Activated CD4-positive, alpha-beta memory T cell treated with anti-CD3 and anti-CD28 coated beads, Interleukin-2, amount 10 ng/mL, durations not matched to agents 7 days and 5 days (primary cell): ENCODE measurements at regions not wholly inside any gene's neighbourhood (a gene's known extent, or its start where the extent isn't known, plus 50 kb on each side); places are given as distances from the start of the nearest gene placed in this dataset.

Experiments used
- CTCF ChIA-PET: fragments of 350-600 bp; sonication (Branson Sonifier 250); formaldehyde crosslinking; loops from one replicate; lab custom pipeline; 2021; ENCODE audit warnings: antibody characterized with exemption, inconsistent platforms; lab: Charles Lee
- POLR2A ChIA-PET: fragments of 350-600 bp; sonication (Branson Sonifier 250); formaldehyde crosslinking; loops from one replicate; lab custom pipeline; 2021; ENCODE audit warnings: antibody characterized with exemption; lab: Charles Lee
- DNase-seq: peaks from one replicate; pipeline ENCODE4 v3.0.0-alpha.2; 2020
- H3K27ac Mint-ChIP-seq: one replicate; pipeline ENCODE4 v1.8.0; 2021; ENCODE audit warnings: mild to moderate bottlenecking, mixed read lengths
- H3K27me3 Mint-ChIP-seq: one replicate; pipeline ENCODE4 v1.8.0; 2021; ENCODE audit warnings: mixed read lengths
- H3K36me3 Mint-ChIP-seq: one replicate; pipeline ENCODE4 v1.8.0; 2021; ENCODE audit warnings: low read depth, mixed read lengths
- H3K4me1 Mint-ChIP-seq: one replicate; pipeline ENCODE4 v1.8.0; 2021; ENCODE audit warnings: mixed read lengths
- H3K4me3 Mint-ChIP-seq: one replicate; pipeline ENCODE4 v1.8.0; 2021; ENCODE audit warnings: mild to moderate bottlenecking, mixed read lengths
- H3K9me3 Mint-ChIP-seq: one replicate; pipeline ENCODE4 v1.8.0; 2021; ENCODE audit warnings: mixed read lengths

GRCh38 chr2:57965219-57965618 lies 81.4 kb upstream of the VRK2 start:
- H3K4me1 Mint-ChIP-seq: no peaks in the 10 kb centered on the region
- ChIA-PET POLR2A (no interaction called here), CTCF (interaction anchor here (0.6 kb wide), 1 partner anchor 41 kb away, joined by 6 read pairs; no protein-coding TSS in a partner anchor)
- H3K36me3 Mint-ChIP-seq: no peaks in the 10 kb centered on the region
- no peaks in the 10 kb centered on the region for H3K9me3 Mint-ChIP-seq
- H3K27ac Mint-ChIP-seq: no peak overlapping the region
- no peak overlapping the region for H3K4me3 Mint-ChIP-seq
- no peaks in the 10 kb centered on the region for H3K27me3 Mint-ChIP-seq
- no peak for DNase-seq

- Mint-ChIP-seq H3K27me3 (no peaks in the 10 kb centered on the region), H3K27ac (no peak overlapping the region), H3K36me3 (no peaks in the 10 kb centered on the region), H3K4me1 (no peaks in the 10 kb centered on the region), H3K4me3 (no peak overlapping the region), H3K9me3 (no peaks in the 10 kb centered on the region)
- no peak for DNase-seq
- ChIA-PET POLR2A (no interaction called here), CTCF (no interaction called here)
These were observed 80.6 kb upstream of the VRK2 start for GRCh38 chr2:57965961-57966360.

GRCh38 chr2:57973621-57974186 lies 72.9 kb upstream of the VRK2 start:
- no peaks in the 10 kb centered on the region for H3K9me3 Mint-ChIP-seq
- ChIA-PET POLR2A (no interaction called here), CTCF (no interaction called here)
- no peaks in the 10 kb centered on the region for H3K27me3 Mint-ChIP-seq
- no peak overlapping the region for H3K4me3 Mint-ChIP-seq
- H3K36me3 Mint-ChIP-seq: no peaks in the 10 kb centered on the region
- H3K27ac Mint-ChIP-seq: no peak overlapping the region
- H3K4me1 Mint-ChIP-seq: no peaks in the 10 kb centered on the region
- DNase-seq: no peak

GRCh38 chr2:57979158-57979557 lies 67.4 kb upstream of the VRK2 start:
- Mint-ChIP-seq H3K4me1 (no peaks in the 10 kb centered on the region), H3K4me3 (no peak overlapping the region), H3K36me3 (no peaks in the 10 kb centered on the region), H3K27me3 (no peaks in the 10 kb centered on the region), H3K9me3 (peaks cover 2% of the 10 kb centered on the region), H3K27ac (no peak overlapping the region)
- ChIA-PET POLR2A (no interaction called here), CTCF (no interaction called here)
- no peak for DNase-seq

- Mint-ChIP-seq H3K27me3 (no peaks in the 10 kb centered on the region), H3K27ac (no peak overlapping the region), H3K9me3 (peaks cover 2% of the 10 kb centered on the region), H3K36me3 (no peaks in the 10 kb centered on the region), H3K4me3 (no peak overlapping the region), H3K4me1 (no peaks in the 10 kb centered on the region)
- DNase-seq: no peak
- POLR2A ChIA-PET: no interaction called here
- CTCF ChIA-PET: no interaction called here
These were observed 65.4 kb upstream of the VRK2 start for GRCh38 chr2:57981083-57981768.

- Mint-ChIP-seq H3K4me3 (no peak overlapping the region), H3K9me3 (peaks cover 2% of the 10 kb centered on the region), H3K27ac (no peak overlapping the region), H3K27me3 (no peaks in the 10 kb centered on the region), H3K4me1 (no peaks in the 10 kb centered on the region), H3K36me3 (no peaks in the 10 kb centered on the region)
- no peak for DNase-seq
- ChIA-PET CTCF (interaction anchor here (0.9 kb wide), 1 partner anchor 58 kb away, joined by 3 read pairs; no protein-coding TSS in a partner anchor), POLR2A (no interaction called here)
These were observed 58.6 kb upstream of the VRK2 start for GRCh38 chr2:57987835-57988573.

GRCh38 chr2:57990118-57990725 lies 56.4 kb upstream of the VRK2 start:
- DNase-seq: no peak
- H3K36me3 Mint-ChIP-seq: no peaks in the 10 kb centered on the region
- no peak overlapping the region for H3K27ac Mint-ChIP-seq
- H3K27me3 Mint-ChIP-seq: no peaks in the 10 kb centered on the region
- no peak overlapping the region for H3K4me3 Mint-ChIP-seq
- ChIA-PET CTCF (no interaction called here), POLR2A (no interaction called here)
- no peaks in the 10 kb centered on the region for H3K9me3 Mint-ChIP-seq
- H3K4me1 Mint-ChIP-seq: no peaks in the 10 kb centered on the region
